GM19372 (cell line): ENCODE measurements at regions not wholly inside any gene's neighbourhood (a gene's known extent, or its start where the extent isn't known, plus 50 kb on each side); places are given as distances from the start of the nearest gene placed in this dataset.

Experiments used
- ATAC-seq: cut with Tn5 transposase; IDR thresholded peaks from one replicate; pipeline ENCODE4 v1.9.1; 2021; ENCODE audit warnings: mild to moderate bottlenecking, low read depth, moderate library complexity; ENCODE audit not compliant: unreplicated experiment

- no peak for ATAC-seq
These were observed 117.4 kb downstream of the SUCNR1 start for GRCh38 chr3:151990696-151991376.

- ATAC-seq, result no peak
These were observed 119.0 kb downstream of the SUCNR1 start for GRCh38 chr3:151992326-151993041.

- no peak for ATAC-seq
These were observed 121.6 kb downstream of the SUCNR1 start for GRCh38 chr3:151995091-151995490.

GRCh38 chr3:151998744-151999143 is 125.3 kb downstream of the SUCNR1 start:
- ATAC-seq, result no peak

GRCh38 chr3:151999936-152000335 is 126.5 kb downstream of the SUCNR1 start:
- ATAC-seq, result no peak

- no peak for ATAC-seq
These were observed 138.6 kb downstream of the SUCNR1 start for GRCh38 chr3:152011812-152012735.

GRCh38 chr3:152019508-152019907 is 146.1 kb downstream of the SUCNR1 start:
- no peak for ATAC-seq

GRCh38 chr3:152021951-152022461 is 148.6 kb downstream of the SUCNR1 start:
- no peak for ATAC-seq

GRCh38 chr3:152026033-152026556 is 152.7 kb downstream of the SUCNR1 start:
- no peak for ATAC-seq

- ATAC-seq, result no peak
These were observed 156.9 kb downstream of the SUCNR1 start for GRCh38 chr3:152030320-152030719.

GRCh38 chr3:152031321-152031720 is 157.9 kb downstream of the SUCNR1 start:
- ATAC-seq, result no peak

- ATAC-seq, result no peak
These were observed 163.9 kb downstream of the SUCNR1 start for GRCh38 chr3:152037297-152037696.

GRCh38 chr3:152037953-152038352 is 164.5 kb downstream of the SUCNR1 start:
- no peak for ATAC-seq

- ATAC-seq, result no peak
These were observed 165.0 kb downstream of the SUCNR1 start for GRCh38 chr3:152038490-152038889.

GRCh38 chr3:152039887-152040286 is 166.4 kb downstream of the SUCNR1 start:
- no peak for ATAC-seq

GRCh38 chr3:152040319-152040718 is 166.9 kb downstream of the SUCNR1 start:
- no peak for ATAC-seq

- ATAC-seq, result no peak
These were observed 170.2 kb downstream of the SUCNR1 start for GRCh38 chr3:152043620-152044019.

GRCh38 chr3:152046280-152046679 is 172.8 kb downstream of the SUCNR1 start:
- ATAC-seq, result no peak

GRCh38 chr3:152047465-152047864 is 174.0 kb downstream of the SUCNR1 start:
- no peak for ATAC-seq

- no peak for ATAC-seq
These were observed 175.4 kb downstream of the SUCNR1 start for GRCh38 chr3:152048831-152049230.

GRCh38 chr3:152050903-152051302 is 177.5 kb downstream of the SUCNR1 start:
- ATAC-seq, result no peak
